ENCODE measurements at regions not wholly inside any gene's neighbourhood (a gene's known extent, or its start where the extent isn't known, plus 50 kb on each side); places are given as distances from the start of the nearest gene placed in this dataset.

- TF ChIP-seq, protein P1, sequence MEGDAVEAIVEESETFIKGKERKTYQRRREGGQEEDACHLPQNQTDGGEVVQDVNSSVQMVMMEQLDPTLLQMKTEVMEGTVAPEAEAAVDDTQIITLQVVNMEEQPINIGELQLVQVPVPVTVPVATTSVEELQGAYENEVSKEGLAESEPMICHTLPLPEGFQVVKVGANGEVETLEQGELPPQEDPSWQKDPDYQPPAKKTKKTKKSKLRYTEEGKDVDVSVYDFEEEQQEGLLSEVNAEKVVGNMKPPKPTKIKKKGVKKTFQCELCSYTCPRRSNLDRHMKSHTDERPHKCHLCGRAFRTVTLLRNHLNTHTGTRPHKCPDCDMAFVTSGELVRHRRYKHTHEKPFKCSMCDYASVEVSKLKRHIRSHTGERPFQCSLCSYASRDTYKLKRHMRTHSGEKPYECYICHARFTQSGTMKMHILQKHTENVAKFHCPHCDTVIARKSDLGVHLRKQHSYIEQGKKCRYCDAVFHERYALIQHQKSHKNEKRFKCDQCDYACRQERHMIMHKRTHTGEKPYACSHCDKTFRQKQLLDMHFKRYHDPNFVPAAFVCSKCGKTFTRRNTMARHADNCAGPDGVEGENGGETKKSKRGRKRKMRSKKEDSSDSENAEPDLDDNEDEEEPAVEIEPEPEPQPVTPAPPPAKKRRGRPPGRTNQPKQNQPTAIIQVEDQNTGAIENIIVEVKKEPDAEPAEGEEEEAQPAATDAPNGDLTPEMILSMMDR (IDR thresholded peaks at IDR 0.05; ENCODE audit: extremely low read depth, missing control alignments): no peak
Observed at GRCh38 chr5:5687113-5687512, 264.6 kb downstream of the ICE1 start.

DNA sequence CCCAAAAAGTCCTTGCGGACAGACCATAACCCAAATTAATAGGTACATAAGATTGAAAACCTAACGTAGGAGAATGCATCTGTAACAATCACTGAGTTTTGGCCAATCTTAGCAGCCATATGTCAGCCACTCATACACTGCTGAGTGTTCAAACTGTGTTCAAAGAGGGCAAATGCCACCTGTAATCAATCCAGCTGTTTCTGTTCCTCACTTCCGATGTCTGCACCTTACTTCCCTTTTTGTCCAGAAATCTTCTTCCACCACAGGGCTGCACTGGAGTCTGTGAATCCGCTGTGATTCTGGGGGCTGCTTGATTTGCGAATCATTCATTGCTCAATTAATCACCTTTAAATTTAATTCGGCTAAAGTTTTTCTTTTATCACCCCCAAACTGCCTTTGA, 263.9 kb downstream of the ICE1 start:
- no peak for DNase-seq (ENCODE audit: low spot score)
- TF ChIP-seq, protein P1 (IDR thresholded peaks at IDR 0.05; ENCODE audit: extremely low read depth, missing control alignments): no peak

More at GRCh38 chr5:5687113-5687512, 264.6 kb downstream of the ICE1 start:
- DNase-seq (ENCODE audit: low spot score): no peak

GRCh38 chr5:5685737-5686136, 263.3 kb downstream of the ICE1 start:
- TF ChIP-seq, protein P1 (IDR thresholded peaks at IDR 0.05; ENCODE audit: extremely low read depth, missing control alignments): no peak
- no peak for DNase-seq (ENCODE audit: low spot score)

- TF ChIP-seq, protein P1 (IDR thresholded peaks at IDR 0.05; ENCODE audit: extremely low read depth, missing control alignments): no peak
- no peak for DNase-seq (ENCODE audit: low spot score)
Observed at GRCh38 chr5:5683174-5683573, 260.7 kb downstream of the ICE1 start.

GRCh38 chr5:5678909-5679308, 256.4 kb downstream of the ICE1 start:
- DNase-seq (ENCODE audit: low spot score): no peak
- TF ChIP-seq, protein P1 (IDR thresholded peaks at IDR 0.05; ENCODE audit: extremely low read depth, missing control alignments): no peak

- TF ChIP-seq, protein P1 (IDR thresholded peaks at IDR 0.05; ENCODE audit: extremely low read depth, missing control alignments): no peak
- DNase-seq (ENCODE audit: low spot score): no peak
Observed at GRCh38 chr5:5677738-5678137, 255.3 kb downstream of the ICE1 start.

DNA sequence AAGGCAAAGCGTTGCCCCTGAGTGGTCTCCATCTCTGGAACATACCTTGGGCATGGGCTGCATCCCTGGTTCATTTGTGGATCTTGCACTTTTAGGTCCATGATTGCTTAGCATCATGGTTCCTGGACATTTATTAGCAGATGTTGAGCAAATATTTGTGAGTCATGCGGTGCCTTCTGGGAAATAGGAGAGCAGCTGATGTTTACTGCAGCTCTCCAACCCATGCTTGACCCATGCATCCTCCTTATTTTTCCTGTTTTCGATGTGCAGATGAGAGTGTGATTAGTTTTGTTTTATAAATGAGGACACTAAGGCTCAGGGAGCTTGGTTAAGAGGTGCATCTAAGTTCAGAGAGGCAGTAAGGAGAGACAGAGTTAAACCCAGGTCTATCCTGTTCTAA, 253.7 kb downstream of the ICE1 start:
- no peak for DNase-seq (ENCODE audit: low spot score)
- TF ChIP-seq, protein P1 (IDR thresholded peaks at IDR 0.05; ENCODE audit: extremely low read depth, missing control alignments): no peak
